ENCODE measurements at regions not wholly inside any gene's neighbourhood (a gene's known extent, or its start where the extent isn't known, plus 50 kb on each side); places are given as distances from the start of the nearest gene placed in this dataset.

GRCh38 chr2:137809837-137810236, 154.4 kb upstream of the HNMT start:
- H3K4me2 ChIP-seq (ENCODE audit: control insufficient read depth, insufficient read depth), result no peak overlapping the region
- ChIA-PET POLR2A (no interaction called here), CTCF (interaction anchor here (1.4 kb wide), 1 partner anchor 29 kb away, joined by 3 read pairs; no protein-coding TSS in a partner anchor), RAD21 (ENCODE audit: unreplicated experiment) (no interaction called here), SMC1A (ENCODE audit: uncharacterized antibody, unreplicated experiment) (no interaction called here)
- in situ Hi-C loops (cut with MboI) (no loop called here), intact Hi-C loops (cut with micrococcal nuclease; ENCODE audit: unreplicated experiment) (no loop called here)
- no peaks in the 10 kb centered on the region for H3K4me1 ChIP-seq (ENCODE audit: control insufficient read depth, insufficient read depth, low read length)
- no peaks in the 10 kb centered on the region for H3K36me3 ChIP-seq (ENCODE audit: control insufficient read depth in 2 of 2, insufficient read depth in 2 of 2, low read length in 1 of 2)
- H3K9ac ChIP-seq (ENCODE audit: control insufficient read depth, insufficient read depth, low read length), result no peak overlapping the region
- no peaks in the 10 kb centered on the region; the same call in 2 of the 3 replicates for H3K9me3 ChIP-seq (replicated peaks; ENCODE audit: control insufficient read depth, insufficient read depth, low read length)
- no peak for TF ChIP-seq SMAD5 (IDR thresholded peaks at IDR 0.05; ENCODE audit: low read depth)
- TF ChIP-seq TARDBP (IDR thresholded peaks at IDR 0.05; ENCODE audit: borderline replicate concordance), result no peak
- TF ChIP-seq, protein P1, sequence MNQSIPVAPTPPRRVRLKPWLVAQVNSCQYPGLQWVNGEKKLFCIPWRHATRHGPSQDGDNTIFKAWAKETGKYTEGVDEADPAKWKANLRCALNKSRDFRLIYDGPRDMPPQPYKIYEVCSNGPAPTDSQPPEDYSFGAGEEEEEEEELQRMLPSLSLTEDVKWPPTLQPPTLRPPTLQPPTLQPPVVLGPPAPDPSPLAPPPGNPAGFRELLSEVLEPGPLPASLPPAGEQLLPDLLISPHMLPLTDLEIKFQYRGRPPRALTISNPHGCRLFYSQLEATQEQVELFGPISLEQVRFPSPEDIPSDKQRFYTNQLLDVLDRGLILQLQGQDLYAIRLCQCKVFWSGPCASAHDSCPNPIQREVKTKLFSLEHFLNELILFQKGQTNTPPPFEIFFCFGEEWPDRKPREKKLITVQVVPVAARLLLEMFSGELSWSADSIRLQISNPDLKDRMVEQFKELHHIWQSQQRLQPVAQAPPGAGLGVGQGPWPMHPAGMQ (IDR thresholded peaks at IDR 0.05; ENCODE audit: borderline replicate concordance), result no peak
- no peak for TF ChIP-seq POLR2AphosphoS2 (IDR thresholded peaks at IDR 0.05; ENCODE audit: low read depth, low read length)
- TF ChIP-seq HDAC2 (IDR thresholded peaks at IDR 0.05), result no peak
- TF ChIP-seq JUNB (IDR thresholded peaks at IDR 0.05), result no peak
- no peak for TF ChIP-seq ZNF622 (IDR thresholded peaks at IDR 0.05)
- TF ChIP-seq, protein P2, sequence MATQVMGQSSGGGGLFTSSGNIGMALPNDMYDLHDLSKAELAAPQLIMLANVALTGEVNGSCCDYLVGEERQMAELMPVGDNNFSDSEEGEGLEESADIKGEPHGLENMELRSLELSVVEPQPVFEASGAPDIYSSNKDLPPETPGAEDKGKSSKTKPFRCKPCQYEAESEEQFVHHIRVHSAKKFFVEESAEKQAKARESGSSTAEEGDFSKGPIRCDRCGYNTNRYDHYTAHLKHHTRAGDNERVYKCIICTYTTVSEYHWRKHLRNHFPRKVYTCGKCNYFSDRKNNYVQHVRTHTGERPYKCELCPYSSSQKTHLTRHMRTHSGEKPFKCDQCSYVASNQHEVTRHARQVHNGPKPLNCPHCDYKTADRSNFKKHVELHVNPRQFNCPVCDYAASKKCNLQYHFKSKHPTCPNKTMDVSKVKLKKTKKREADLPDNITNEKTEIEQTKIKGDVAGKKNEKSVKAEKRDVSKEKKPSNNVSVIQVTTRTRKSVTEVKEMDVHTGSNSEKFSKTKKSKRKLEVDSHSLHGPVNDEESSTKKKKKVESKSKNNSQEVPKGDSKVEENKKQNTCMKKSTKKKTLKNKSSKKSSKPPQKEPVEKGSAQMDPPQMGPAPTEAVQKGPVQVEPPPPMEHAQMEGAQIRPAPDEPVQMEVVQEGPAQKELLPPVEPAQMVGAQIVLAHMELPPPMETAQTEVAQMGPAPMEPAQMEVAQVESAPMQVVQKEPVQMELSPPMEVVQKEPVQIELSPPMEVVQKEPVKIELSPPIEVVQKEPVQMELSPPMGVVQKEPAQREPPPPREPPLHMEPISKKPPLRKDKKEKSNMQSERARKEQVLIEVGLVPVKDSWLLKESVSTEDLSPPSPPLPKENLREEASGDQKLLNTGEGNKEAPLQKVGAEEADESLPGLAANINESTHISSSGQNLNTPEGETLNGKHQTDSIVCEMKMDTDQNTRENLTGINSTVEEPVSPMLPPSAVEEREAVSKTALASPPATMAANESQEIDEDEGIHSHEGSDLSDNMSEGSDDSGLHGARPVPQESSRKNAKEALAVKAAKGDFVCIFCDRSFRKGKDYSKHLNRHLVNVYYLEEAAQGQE (IDR thresholded peaks at IDR 0.05; ENCODE audit: low read depth, low read length), result no peak
- no peak for TF ChIP-seq YBX1 (IDR thresholded peaks at IDR 0.05)
- no peak for TF ChIP-seq JUND (IDR thresholded peaks at IDR 0.05; ENCODE audit: low read depth, low read length)
- no peak for TF ChIP-seq IKZF1 (conservative IDR thresholded peaks at IDR 0.05)
- ATAC-seq (no peak), FAIRE-seq (no peak), DNase-seq (ENCODE audit: low read depth, low spot score) (no peak)
- no peaks in the 10 kb centered on the region for H3K79me2 ChIP-seq (ENCODE audit: control insufficient read depth, insufficient read depth, low read length)
- WGBS (ENCODE audit: insufficient coverage, insufficient replicate concordance, low lambda C conversion rate, missing lambda C conversion rate), result 0% methylated on average over 1 of the region's 1 CpG
- no peaks in the 10 kb centered on the region for H4K20me1 ChIP-seq (ENCODE audit: control insufficient read depth, insufficient read depth)
- H3K27ac ChIP-seq (ENCODE audit: control insufficient read depth, insufficient read depth), result no peak overlapping the region
- BruUV-seq (replicated peaks), result no TSS peak
- no peaks in the 10 kb centered on the region for H3K27me3 ChIP-seq (replicated peaks in 1 of 2; ENCODE audit: control insufficient read depth in 2 of 2, insufficient read depth in 2 of 2, low read length in 1 of 2)
- H2AFZ ChIP-seq (ENCODE audit: control insufficient read depth, low read depth, low read length), result no peak overlapping the region
- no peak overlapping the region for H3K4me3 ChIP-seq
